GM23338 (cell line): ENCODE measurements at regions not wholly inside any gene's neighbourhood (a gene's known extent, or its start where the extent isn't known, plus 50 kb on each side); places are given as distances from the start of the nearest gene placed in this dataset.

Experiments used
- ATAC-seq: fragments of 200-7000 bp; cut with Tn5 transposase; 3 replicates; pipeline ENCODE4 v1.9.1; 2020
- DNase-seq: peaks from one replicate; pipeline ENCODE4 v3.0.0-alpha.2; 2015; ENCODE audit warnings: low spot score
- H2AFZ ChIP-seq: fragments of 200-600 bp; sonication (generic); 2 replicates; pipeline ENCODE4 v1.8.0; 2016; ENCODE audit warnings: antibody characterized with exemption, mild to moderate bottlenecking, moderate library complexity
- H3F3A ChIP-seq: fragments of 200-600 bp; sonication (generic); replicated peaks from 2 replicates; pipeline ENCODE4 v1.8.0; 2017; ENCODE audit warnings: antibody characterized with exemption, mixed run types, low read depth
- H3K27ac ChIP-seq: fragments of 200-600 bp; sonication (generic); 2 replicates; pipeline ENCODE4 v1.6.1; 2016; ENCODE audit warnings: low read depth
- H3K27me3 ChIP-seq: fragments of 200-600 bp; sonication (generic); 2 replicates; pipeline ENCODE4 v1.8.0; 2016; ENCODE audit warnings: mild to moderate bottlenecking, mixed run types, moderate library complexity; ENCODE audit not compliant: insufficient read depth
- H3K36me3 ChIP-seq: fragments of 200-600 bp; sonication (generic); 2 replicates; pipeline ENCODE4 v1.8.0; 2016; ENCODE audit warnings: mild to moderate bottlenecking; ENCODE audit not compliant: insufficient read depth
- H3K4me1 ChIP-seq: fragments of 200-600 bp; sonication (generic); 2 replicates; pipeline ENCODE4 v1.8.0; 2016; ENCODE audit warnings: mild to moderate bottlenecking, moderate library complexity; ENCODE audit not compliant: insufficient read depth
- H3K4me2 ChIP-seq: fragments of 200-600 bp; sonication (generic); 2 replicates; pipeline ENCODE4 v1.7.1; 2017; ENCODE audit warnings: mixed run types
- H3K4me3 ChIP-seq: fragments of 200-600 bp; sonication (generic); 2 replicates; pipeline ENCODE4 v1.6.1; 2016; ENCODE audit warnings: mixed run types
- H3K79me2 ChIP-seq: fragments of 200-600 bp; sonication (generic); replicated peaks from 2 replicates; pipeline ENCODE4 v1.8.0; 2017; ENCODE audit warnings: mild to moderate bottlenecking; ENCODE audit not compliant: insufficient read depth
- H3K9me2 ChIP-seq: fragments of 200-600 bp; sonication (generic); 2 replicates; pipeline ENCODE4 v1.8.0; 2017; ENCODE audit not compliant: insufficient read depth
- H4K20me1 ChIP-seq: fragments of 200-600 bp; sonication (generic); replicated peaks from 2 replicates; pipeline ENCODE4 v1.8.0; 2017; ENCODE audit warnings: mild to moderate bottlenecking; ENCODE audit not compliant: insufficient read depth
- H3K27ac Mint-ChIP-seq: 2 replicates; pipeline ENCODE4 v1.8.0; 2020; ENCODE audit warnings: inconsistent platforms, mild to moderate bottlenecking, moderate library complexity, mixed read lengths
- H3K27me3 Mint-ChIP-seq: 3 replicates; pipeline ENCODE4 v1.8.0; 2022; ENCODE audit warnings: low read depth, mild to moderate bottlenecking, moderate library complexity, mixed read lengths, inconsistent platforms; ENCODE audit not compliant: insufficient read depth, poor library complexity
- H3K36me3 Mint-ChIP-seq: 3 replicates; pipeline ENCODE4 v1.8.0; 2021; ENCODE audit warnings: low read depth, mild to moderate bottlenecking, inconsistent platforms, moderate library complexity, mixed read lengths
- H3K4me1 Mint-ChIP-seq: 3 replicates; pipeline ENCODE4 v1.8.0; 2020; ENCODE audit warnings: mild to moderate bottlenecking, inconsistent platforms, mixed read lengths
- H3K4me3 Mint-ChIP-seq: 3 replicates; pipeline ENCODE4 v1.8.0; 2021; ENCODE audit warnings: moderate library complexity, mild to moderate bottlenecking, inconsistent platforms, mixed read lengths
- H3K9me3 Mint-ChIP-seq: 3 replicates; pipeline ENCODE4 v1.8.0; 2020; ENCODE audit warnings: moderate library complexity, mild to moderate bottlenecking, inconsistent platforms, mixed read lengths
- EZH2phosphoT487 ChIP-seq: fragments of 200-600 bp; sonication (generic); IDR thresholded peaks from one replicate; pipeline ENCODE4 v1.8.1; 2018; ENCODE audit warnings: antibody characterized with exemption; ENCODE audit not compliant: unreplicated experiment
- POLR2AphosphoS5 ChIP-seq: IDR thresholded peaks from 2 replicates; pipeline ENCODE4 v1.6.1; 2016; ENCODE audit warnings: antibody characterized with exemption, low read depth
- REST ChIP-seq: IDR thresholded peaks from one replicate; pipeline ENCODE4 v1.6.1; 2018; ENCODE audit warnings: antibody characterized with exemption; ENCODE audit not compliant: unreplicated experiment
- ZNF114 ChIP-seq: fragments of 250-450 bp; sonication (Bioruptor Pico); IDR thresholded peaks from 2 replicates; pipeline ENCODE4 v1.5.0; 2020; ENCODE audit warnings: mild to moderate bottlenecking, moderate library complexity
- ZNF331 ChIP-seq: fragments of 250-450 bp; sonication (Bioruptor Pico); IDR thresholded peaks from 2 replicates; pipeline ENCODE4 v1.5.0; 2020; ENCODE audit warnings: low read depth, mild to moderate bottlenecking, moderate library complexity

GRCh38 chr4:179112441-179113170 is 1670.4 kb upstream of the AGA start:
- H3K9me3 Mint-ChIP-seq, result no peaks in the 10 kb centered on the region
- Histone ChIP-seq H3K27me3 (no peaks in the 10 kb centered on the region), H3K4me1 (peaks cover 16% of the 10 kb centered on the region), H3K79me2 (no peaks in the 10 kb centered on the region), H3K4me2 (no peak overlapping the region), H3K27ac (no peak overlapping the region), H4K20me1 (no peaks in the 10 kb centered on the region), H3K4me3 (no peak overlapping the region), H3F3A (no peaks in the 10 kb centered on the region), H3K9me2 (peaks cover 9% of the 10 kb centered on the region; the same call in 1 of the 2 replicates), H3K36me3 (no peaks in the 10 kb centered on the region), H2AFZ (no peak overlapping the region)
- no peak overlapping the region for H3K27ac Mint-ChIP-seq
- ATAC-seq (no peak), DNase-seq (no peak)
- H3K4me1 Mint-ChIP-seq, result peaks cover 20% of the 10 kb centered on the region
- no peaks in the 10 kb centered on the region for H3K27me3 Mint-ChIP-seq
- TF ChIP-seq ZNF114 (CRISPR knock-in tag) (no peak), POLR2AphosphoS5 (no peak)
- no peaks in the 10 kb centered on the region for H3K36me3 Mint-ChIP-seq
- no peak overlapping the region for H3K4me3 Mint-ChIP-seq

GRCh38 chr4:179114615-179115014 is 1672.4 kb upstream of the AGA start:
- Histone ChIP-seq H3K4me1 (peaks cover 16% of the 10 kb centered on the region), H3K27ac (no peak overlapping the region), H3K36me3 (no peaks in the 10 kb centered on the region), H2AFZ (no peak overlapping the region), H3F3A (no peaks in the 10 kb centered on the region), H3K9me2 (peaks cover 9% of the 10 kb centered on the region; the same call in 1 of the 2 replicates), H3K4me2 (no peak overlapping the region), H3K27me3 (no peaks in the 10 kb centered on the region), H4K20me1 (no peaks in the 10 kb centered on the region), H3K4me3 (no peak overlapping the region), H3K79me2 (no peaks in the 10 kb centered on the region)
- H3K4me1 Mint-ChIP-seq, result peaks cover 20% of the 10 kb centered on the region
- no peaks in the 10 kb centered on the region for H3K36me3 Mint-ChIP-seq
- H3K27ac Mint-ChIP-seq, result no peak overlapping the region
- no peak overlapping the region for H3K4me3 Mint-ChIP-seq
- no peaks in the 10 kb centered on the region for H3K9me3 Mint-ChIP-seq
- no peaks in the 10 kb centered on the region for H3K27me3 Mint-ChIP-seq
- ATAC-seq, result no peak
- TF ChIP-seq ZNF114 (CRISPR knock-in tag) (no peak), REST (peak; percentile 33)
- DNase-seq, result no peak

GRCh38 chr4:179116011-179116410 is 1673.8 kb upstream of the AGA start:
- H4K20me1 ChIP-seq, result no peaks in the 10 kb centered on the region
- H3K36me3 ChIP-seq, result no peaks in the 10 kb centered on the region
- peaks cover 20% of the 10 kb centered on the region for H3K4me1 Mint-ChIP-seq
- ATAC-seq (no peak), DNase-seq (peak; percentile 8)
- H3F3A ChIP-seq, result no peaks in the 10 kb centered on the region
- no peaks in the 10 kb centered on the region for H3K9me3 Mint-ChIP-seq
- H3K9me2 ChIP-seq, result 0 out of 2 replicates have a peak, but pooled peaks cover under 1% of the 10 kb centered on the region
- no peaks in the 10 kb centered on the region for H3K79me2 ChIP-seq
- H3K27ac ChIP-seq, result no peak overlapping the region
- H2AFZ ChIP-seq, result no peak overlapping the region
- H3K27ac Mint-ChIP-seq, result 0 out of 2 replicates have a peak overlapping the region, but pooled peaks have one; percentile 39
- H3K4me1 ChIP-seq, result peaks cover 16% of the 10 kb centered on the region
- H3K36me3 Mint-ChIP-seq, result no peaks in the 10 kb centered on the region
- no peak overlapping the region for H3K4me3 ChIP-seq
- no peak overlapping the region for H3K4me3 Mint-ChIP-seq
- H3K27me3 Mint-ChIP-seq, result no peaks in the 10 kb centered on the region
- peak overlapping the region; percentile 24 for H3K4me2 ChIP-seq
- no peaks in the 10 kb centered on the region for H3K27me3 ChIP-seq
- TF ChIP-seq EZH2phosphoT487 (no peak), POLR2AphosphoS5 (no peak), REST (no peak), ZNF331 (no peak)
